Uterus (tissue), 2 donors: ENCODE measurements at regions not wholly inside any gene's neighbourhood (a gene's known extent, or its start where the extent isn't known, plus 50 kb on each side); places are given as distances from the start of the nearest gene placed in this dataset.
"Not testable (repeated sequence)": the region's sequence is repeated elsewhere in the genome, so short reads cannot be mapped to it uniquely, and the experiment has no call there.

Experiments used
- POLR2A ChIP-seq, 2 donors: fragments of 450-650 bp; IDR thresholded peaks; one replicate each; pipeline ENCODE4 v1.6.1; 2016; ENCODE audit warnings: antibody characterized with exemption in 2 of 2, mild to moderate bottlenecking in 1 of 2, moderate library complexity in 1 of 2
- TF ChIP-seq, protein P1 (sequence below), 4 experiments: fragments of 200-600 bp in 2 of 4; fragments of 450-650 bp in 2 of 4; sonication (generic) in 2 of 4; IDR thresholded peaks; one replicate each; pipeline ENCODE4 v1.5.1; 2016 to 2019; ENCODE audit warnings: antibody characterized with exemption in 4 of 4, mild to moderate bottlenecking in 2 of 4, moderate library complexity in 1 of 4

DNA sequence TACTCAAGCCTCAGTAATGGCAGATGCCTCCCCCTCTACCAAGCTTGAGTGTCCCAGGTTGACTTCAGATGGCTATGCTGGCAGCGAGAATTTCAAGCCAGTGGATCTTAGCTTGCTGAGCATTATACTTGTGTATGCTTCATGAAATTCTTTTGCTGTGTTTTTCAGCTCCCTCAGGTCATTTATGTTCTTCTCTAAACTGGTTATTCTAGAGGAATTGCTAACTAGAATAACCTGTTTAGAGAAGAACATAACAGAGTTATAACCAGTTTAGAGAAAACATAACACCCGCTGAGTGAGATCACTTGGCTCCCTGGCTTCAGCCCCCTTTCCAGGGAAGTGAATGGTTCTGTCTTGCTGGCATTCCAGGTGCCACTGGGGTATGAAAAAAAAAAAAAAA, 503.4 kb upstream of the MIS18BP1 start:
- TF ChIP-seq, protein P1, sequence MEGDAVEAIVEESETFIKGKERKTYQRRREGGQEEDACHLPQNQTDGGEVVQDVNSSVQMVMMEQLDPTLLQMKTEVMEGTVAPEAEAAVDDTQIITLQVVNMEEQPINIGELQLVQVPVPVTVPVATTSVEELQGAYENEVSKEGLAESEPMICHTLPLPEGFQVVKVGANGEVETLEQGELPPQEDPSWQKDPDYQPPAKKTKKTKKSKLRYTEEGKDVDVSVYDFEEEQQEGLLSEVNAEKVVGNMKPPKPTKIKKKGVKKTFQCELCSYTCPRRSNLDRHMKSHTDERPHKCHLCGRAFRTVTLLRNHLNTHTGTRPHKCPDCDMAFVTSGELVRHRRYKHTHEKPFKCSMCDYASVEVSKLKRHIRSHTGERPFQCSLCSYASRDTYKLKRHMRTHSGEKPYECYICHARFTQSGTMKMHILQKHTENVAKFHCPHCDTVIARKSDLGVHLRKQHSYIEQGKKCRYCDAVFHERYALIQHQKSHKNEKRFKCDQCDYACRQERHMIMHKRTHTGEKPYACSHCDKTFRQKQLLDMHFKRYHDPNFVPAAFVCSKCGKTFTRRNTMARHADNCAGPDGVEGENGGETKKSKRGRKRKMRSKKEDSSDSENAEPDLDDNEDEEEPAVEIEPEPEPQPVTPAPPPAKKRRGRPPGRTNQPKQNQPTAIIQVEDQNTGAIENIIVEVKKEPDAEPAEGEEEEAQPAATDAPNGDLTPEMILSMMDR (IDR thresholded peaks at IDR 0.05), result not testable (repeated sequence)
- not testable (repeated sequence) for TF ChIP-seq POLR2A (IDR thresholded peaks at IDR 0.05)
